ENCODE measurements at regions not wholly inside any gene's neighbourhood (a gene's known extent, or its start where the extent isn't known, plus 50 kb on each side); places are given as distances from the start of the nearest gene placed in this dataset.

DNA sequence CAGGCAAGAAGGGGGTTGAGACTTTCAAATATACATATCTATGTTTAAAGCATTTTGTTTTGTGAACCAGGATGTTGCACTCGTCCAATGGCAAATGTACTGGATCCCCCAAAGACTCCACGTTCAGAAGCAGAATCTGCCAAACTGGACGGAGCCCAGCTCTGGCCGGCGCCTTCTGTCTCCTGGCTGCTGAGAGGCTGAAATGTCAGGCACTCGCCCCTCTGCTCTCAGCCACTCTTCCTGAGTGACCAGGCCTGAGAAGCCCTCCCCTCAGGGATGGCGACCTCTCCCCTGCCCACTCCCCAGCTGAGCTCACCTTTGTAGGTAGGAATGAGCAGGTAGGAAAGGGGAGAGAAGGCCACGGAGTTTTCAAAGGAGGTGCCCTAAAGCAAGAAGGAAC is 187.5 kb upstream of the FOXF1 start:
- TF ChIP-seq, protein P1, sequence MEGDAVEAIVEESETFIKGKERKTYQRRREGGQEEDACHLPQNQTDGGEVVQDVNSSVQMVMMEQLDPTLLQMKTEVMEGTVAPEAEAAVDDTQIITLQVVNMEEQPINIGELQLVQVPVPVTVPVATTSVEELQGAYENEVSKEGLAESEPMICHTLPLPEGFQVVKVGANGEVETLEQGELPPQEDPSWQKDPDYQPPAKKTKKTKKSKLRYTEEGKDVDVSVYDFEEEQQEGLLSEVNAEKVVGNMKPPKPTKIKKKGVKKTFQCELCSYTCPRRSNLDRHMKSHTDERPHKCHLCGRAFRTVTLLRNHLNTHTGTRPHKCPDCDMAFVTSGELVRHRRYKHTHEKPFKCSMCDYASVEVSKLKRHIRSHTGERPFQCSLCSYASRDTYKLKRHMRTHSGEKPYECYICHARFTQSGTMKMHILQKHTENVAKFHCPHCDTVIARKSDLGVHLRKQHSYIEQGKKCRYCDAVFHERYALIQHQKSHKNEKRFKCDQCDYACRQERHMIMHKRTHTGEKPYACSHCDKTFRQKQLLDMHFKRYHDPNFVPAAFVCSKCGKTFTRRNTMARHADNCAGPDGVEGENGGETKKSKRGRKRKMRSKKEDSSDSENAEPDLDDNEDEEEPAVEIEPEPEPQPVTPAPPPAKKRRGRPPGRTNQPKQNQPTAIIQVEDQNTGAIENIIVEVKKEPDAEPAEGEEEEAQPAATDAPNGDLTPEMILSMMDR (IDR thresholded peaks at IDR 0.05) = no peak
- TF ChIP-seq POLR2A (IDR thresholded peaks at IDR 0.05) = no peak

Measured in lower leg skin (tissue), 3 donors.